Nephron (organoid): ENCODE measurements at regions not wholly inside any gene's neighbourhood (a gene's known extent, or its start where the extent isn't known, plus 50 kb on each side); places are given as distances from the start of the nearest gene placed in this dataset.

Source experiments
- H3K27ac Mint-ChIP-seq, 3 experiments: 2 replicates each; pipeline ENCODE4 v1.8.0; 2020; ENCODE audit warnings: mixed read lengths in 3 of 3, mild to moderate bottlenecking in 2 of 3, moderate library complexity in 1 of 3
- H3K27me3 Mint-ChIP-seq: 2 replicates; pipeline ENCODE4 v1.8.0; 2021; ENCODE audit warnings: low read depth, mild to moderate bottlenecking, moderate library complexity, mixed read lengths
- H3K36me3 Mint-ChIP-seq: 2 replicates; pipeline ENCODE4 v1.8.0; 2020; ENCODE audit warnings: low read depth, mixed read lengths
- H3K4me1 Mint-ChIP-seq: 2 replicates; pipeline ENCODE4 v1.8.0; 2020; ENCODE audit warnings: mixed read lengths
- H3K4me3 Mint-ChIP-seq, 3 experiments: 2 replicates each; pipeline ENCODE4 v1.8.0; 2020; ENCODE audit warnings: mild to moderate bottlenecking in 3 of 3, mixed read lengths in 3 of 3, moderate library complexity in 2 of 3
- H3K9me3 Mint-ChIP-seq: 2 replicates; pipeline ENCODE4 v1.8.0; 2020; ENCODE audit warnings: mixed read lengths
- TF ChIP-seq, protein P1 (sequence below), 3 experiments: fragments of 200-600 bp; sonication (generic); IDR thresholded peaks; one replicate each; pipeline ENCODE4 v1.5.0; 2021; ENCODE audit warnings: antibody characterized with exemption in 3 of 3; ENCODE audit not compliant: unreplicated experiment in 3 of 3

- Mint-ChIP-seq H3K4me1 (peaks cover 9% of the 10 kb centered on the region), H3K4me3 (no peak overlapping the region), H3K27ac (no peak overlapping the region), H3K9me3 (peaks cover 5% of the 10 kb centered on the region), H3K27me3 (peaks cover 9% of the 10 kb centered on the region), H3K36me3 (no peaks in the 10 kb centered on the region)
- TF ChIP-seq, protein P1, sequence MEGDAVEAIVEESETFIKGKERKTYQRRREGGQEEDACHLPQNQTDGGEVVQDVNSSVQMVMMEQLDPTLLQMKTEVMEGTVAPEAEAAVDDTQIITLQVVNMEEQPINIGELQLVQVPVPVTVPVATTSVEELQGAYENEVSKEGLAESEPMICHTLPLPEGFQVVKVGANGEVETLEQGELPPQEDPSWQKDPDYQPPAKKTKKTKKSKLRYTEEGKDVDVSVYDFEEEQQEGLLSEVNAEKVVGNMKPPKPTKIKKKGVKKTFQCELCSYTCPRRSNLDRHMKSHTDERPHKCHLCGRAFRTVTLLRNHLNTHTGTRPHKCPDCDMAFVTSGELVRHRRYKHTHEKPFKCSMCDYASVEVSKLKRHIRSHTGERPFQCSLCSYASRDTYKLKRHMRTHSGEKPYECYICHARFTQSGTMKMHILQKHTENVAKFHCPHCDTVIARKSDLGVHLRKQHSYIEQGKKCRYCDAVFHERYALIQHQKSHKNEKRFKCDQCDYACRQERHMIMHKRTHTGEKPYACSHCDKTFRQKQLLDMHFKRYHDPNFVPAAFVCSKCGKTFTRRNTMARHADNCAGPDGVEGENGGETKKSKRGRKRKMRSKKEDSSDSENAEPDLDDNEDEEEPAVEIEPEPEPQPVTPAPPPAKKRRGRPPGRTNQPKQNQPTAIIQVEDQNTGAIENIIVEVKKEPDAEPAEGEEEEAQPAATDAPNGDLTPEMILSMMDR (IDR thresholded peaks at IDR 0.05; ENCODE audit: unreplicated experiment in 3 of 3) = no peak
Observed at GRCh38 chr6:105514306-105514705, 111.4 kb upstream of the PREP start.

DNA sequence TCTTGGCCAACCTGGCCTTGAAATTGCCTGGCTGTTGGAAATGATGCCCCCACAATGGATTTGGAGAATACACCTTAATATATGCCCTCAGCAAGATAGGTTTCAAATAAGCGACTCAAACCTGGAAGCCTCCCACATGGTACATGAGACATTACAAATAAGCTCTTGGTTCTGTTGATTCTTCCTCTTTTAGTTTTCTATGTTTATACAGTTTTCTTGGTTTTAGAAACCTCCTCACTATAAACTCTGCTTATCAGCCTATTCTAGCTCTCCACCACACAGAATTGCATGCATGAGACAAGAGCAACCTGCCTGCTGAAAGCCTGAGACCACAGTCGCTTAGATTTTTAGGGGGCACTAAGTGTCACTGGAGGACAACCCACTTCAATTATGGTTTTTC lies 108.8 kb upstream of the PREP start:
- Mint-ChIP-seq H3K9me3 (no peaks in the 10 kb centered on the region), H3K27ac (no peak overlapping the region), H3K4me1 (peaks cover 15% of the 10 kb centered on the region), H3K36me3 (no peaks in the 10 kb centered on the region), H3K27me3 (peaks cover 9% of the 10 kb centered on the region), H3K4me3 (no peak overlapping the region)
- TF ChIP-seq, protein P1 (IDR thresholded peaks at IDR 0.05; ENCODE audit: unreplicated experiment in 3 of 3) = no peak

DNA sequence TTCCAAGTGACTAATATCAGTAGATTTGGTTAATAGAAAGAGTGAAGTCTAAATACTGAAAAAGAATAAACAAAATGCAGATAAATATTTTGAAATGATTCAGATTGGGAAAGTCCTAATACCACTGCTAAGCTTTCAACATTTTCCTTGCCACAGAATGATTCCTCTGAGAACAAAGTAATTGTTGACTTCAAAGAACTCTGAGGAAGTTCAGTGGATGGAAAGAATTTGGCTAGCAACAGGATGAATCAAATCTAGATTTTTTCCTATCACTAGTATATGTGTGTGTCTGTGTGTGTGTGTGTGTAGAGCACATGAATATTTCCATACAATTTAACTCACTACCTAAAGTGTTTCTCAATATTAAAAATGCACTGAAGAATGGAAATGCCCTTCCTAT lies 107.9 kb upstream of the PREP start:
- no peak overlapping the region for H3K4me3 Mint-ChIP-seq
- peaks cover 15% of the 10 kb centered on the region for H3K4me1 Mint-ChIP-seq
- H3K9me3 Mint-ChIP-seq = no peaks in the 10 kb centered on the region
- TF ChIP-seq, protein P1 (IDR thresholded peaks at IDR 0.05; ENCODE audit: unreplicated experiment in 3 of 3) = no peak
- H3K27me3 Mint-ChIP-seq = peaks cover 9% of the 10 kb centered on the region
- H3K27ac Mint-ChIP-seq = no peak overlapping the region
- H3K36me3 Mint-ChIP-seq = no peaks in the 10 kb centered on the region

DNA sequence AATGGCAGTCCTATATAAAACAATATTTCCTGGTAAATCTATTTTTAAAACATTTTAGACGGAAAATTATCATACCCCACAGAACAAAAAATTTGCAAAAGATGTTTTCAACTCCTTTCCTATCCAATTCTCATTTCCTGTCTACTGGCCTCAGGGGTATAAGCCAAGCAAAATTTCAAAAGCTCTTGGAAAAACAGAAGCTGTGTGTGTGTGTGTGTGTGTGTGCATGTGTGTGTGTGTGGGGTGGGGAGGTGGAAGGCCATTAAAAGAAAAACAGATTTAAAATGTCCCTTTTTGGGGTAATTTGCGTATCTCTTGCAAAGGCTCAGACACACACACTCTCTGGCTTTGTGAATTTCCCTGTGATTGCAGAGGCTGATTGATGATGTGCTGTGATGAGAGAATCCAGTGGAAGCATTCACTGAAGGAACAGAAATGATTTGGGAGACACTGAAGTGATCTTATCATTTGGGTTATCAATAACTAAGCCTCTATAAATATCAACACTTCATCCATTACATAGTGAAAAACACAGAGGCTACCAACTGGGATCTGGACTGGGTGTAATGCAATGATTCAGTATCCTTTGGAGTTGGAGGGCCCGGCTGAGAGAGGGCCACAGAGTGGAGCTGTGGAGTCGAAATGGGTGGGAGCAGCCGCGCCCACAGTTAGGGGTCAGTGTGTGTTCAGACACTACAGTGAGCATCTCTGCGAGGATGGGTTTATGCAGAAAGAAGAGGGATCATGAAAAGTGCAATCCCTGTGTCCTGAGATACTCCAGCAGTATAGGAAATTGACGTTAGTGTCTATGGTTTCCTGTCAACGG lies 106.8 kb upstream of the PREP start:
- TF ChIP-seq, protein P1 (IDR thresholded peaks at IDR 0.05; ENCODE audit: unreplicated experiment in 3 of 3) = peak in 2 of 3 experiments; percentile 14 to 39
- peaks cover 9% of the 10 kb centered on the region for H3K27me3 Mint-ChIP-seq
- H3K9me3 Mint-ChIP-seq = no peaks in the 10 kb centered on the region
- H3K36me3 Mint-ChIP-seq = no peaks in the 10 kb centered on the region
- H3K4me1 Mint-ChIP-seq = peaks cover 22% of the 10 kb centered on the region
- peak overlapping the region in 2 of 3 experiments; percentile 15 to 54 for H3K27ac Mint-ChIP-seq
- no peak overlapping the region for H3K4me3 Mint-ChIP-seq

- Mint-ChIP-seq H3K4me3 (no peak overlapping the region), H3K27me3 (peaks cover 9% of the 10 kb centered on the region)
- TF ChIP-seq, protein P1 (IDR thresholded peaks at IDR 0.05; ENCODE audit: unreplicated experiment in 3 of 3) = no peak
Observed at GRCh38 chr6:105507811-105508210, 104.9 kb upstream of the PREP start.

DNA sequence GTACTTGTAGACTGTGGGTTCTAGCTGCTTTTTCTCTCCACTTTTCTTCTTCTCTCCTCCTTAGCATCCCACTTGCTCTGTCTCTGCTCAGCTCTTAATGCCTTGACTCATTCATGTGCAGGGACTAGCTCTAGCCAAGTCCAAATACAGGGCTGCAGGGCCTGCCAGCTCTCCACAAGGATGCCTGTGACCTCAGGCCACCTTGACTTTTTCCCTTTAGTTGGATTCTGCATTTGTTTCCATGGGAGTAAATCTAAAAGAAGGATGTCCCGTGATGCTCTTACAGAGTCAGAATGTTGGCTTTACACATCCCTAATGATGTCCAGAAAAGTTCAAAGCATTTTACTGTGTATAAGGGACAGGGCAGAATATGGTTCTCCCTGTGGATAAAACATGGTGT lies 101.8 kb upstream of the PREP start:
- peaks cover 28% of the 10 kb centered on the region for H3K4me1 Mint-ChIP-seq
- no peaks in the 10 kb centered on the region for H3K36me3 Mint-ChIP-seq
- peak overlapping the region; percentile 19 to 87 (median 79) for H3K27ac Mint-ChIP-seq
- no peaks in the 10 kb centered on the region for H3K9me3 Mint-ChIP-seq
- H3K27me3 Mint-ChIP-seq = no peaks in the 10 kb centered on the region
- TF ChIP-seq, protein P1 (IDR thresholded peaks at IDR 0.05; ENCODE audit: unreplicated experiment in 3 of 3) = no peak
- no peak overlapping the region for H3K4me3 Mint-ChIP-seq

More at GRCh38 chr6:105507811-105508210, 104.9 kb upstream of the PREP start:
- Mint-ChIP-seq H3K27ac (no peak overlapping the region), H3K9me3 (no peaks in the 10 kb centered on the region), H3K4me1 (peaks cover 28% of the 10 kb centered on the region), H3K36me3 (no peaks in the 10 kb centered on the region)
